ENCODE measurements at regions not wholly inside any gene's neighbourhood (a gene's known extent, or its start where the extent isn't known, plus 50 kb on each side); places are given as distances from the start of the nearest gene placed in this dataset.

DNA sequence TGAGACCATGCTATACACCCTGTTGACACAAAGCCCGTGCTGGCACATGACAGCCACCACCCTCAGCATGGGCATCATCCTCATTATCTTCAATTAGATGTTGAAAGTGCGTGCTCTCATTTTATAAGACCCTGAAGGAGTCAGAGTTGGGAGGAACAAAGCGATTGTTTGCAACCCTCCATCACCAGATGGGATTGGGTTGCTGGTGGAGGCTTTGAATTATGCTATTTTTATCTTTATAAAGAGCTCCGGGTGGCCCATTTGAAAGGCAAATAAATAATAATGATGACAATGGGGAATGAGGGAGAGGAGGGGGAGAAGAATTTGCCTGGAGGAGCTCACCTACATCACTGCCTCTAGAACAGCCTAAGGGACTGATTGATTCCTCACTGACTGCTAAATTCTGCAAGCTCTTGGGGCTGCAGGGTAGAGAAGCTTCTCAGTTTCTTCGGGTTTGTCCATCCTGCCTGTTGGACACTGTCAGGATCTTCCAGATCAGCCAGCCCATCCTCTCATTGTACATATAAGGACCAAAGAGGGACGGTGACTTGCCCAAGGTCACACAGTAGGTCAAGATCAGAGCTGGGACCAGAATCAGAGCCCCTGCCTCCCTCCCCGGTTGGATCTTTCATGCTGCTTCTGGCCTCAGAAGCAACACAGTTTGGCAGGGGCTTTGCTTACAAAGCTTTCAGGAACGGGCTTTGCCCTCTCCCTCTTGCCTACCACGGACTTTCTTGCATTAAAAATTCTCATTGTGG, 130.9 kb upstream of the ZBTB40 start:
- Histone ChIP-seq H3K4me1 (ENCODE audit: control insufficient read depth in 1 of 2, low read depth in 2 of 2) (no peaks in the 10 kb centered on the region), H3K4me3 (no peak overlapping the region), H3K36me3 (no peaks in the 10 kb centered on the region), H3K27me3 (replicated peaks; ENCODE audit: insufficient read depth) (no peaks in the 10 kb centered on the region), H3K27ac (no peak overlapping the region), H3K9me3 (no peaks in the 10 kb centered on the region)
- DNase-seq (ENCODE audit: low spot score) (no peak), ATAC-seq (ENCODE audit: insufficient number of reproducible peaks, low FRiP score, low read depth) (no peak)
- TF ChIP-seq, protein P1, sequence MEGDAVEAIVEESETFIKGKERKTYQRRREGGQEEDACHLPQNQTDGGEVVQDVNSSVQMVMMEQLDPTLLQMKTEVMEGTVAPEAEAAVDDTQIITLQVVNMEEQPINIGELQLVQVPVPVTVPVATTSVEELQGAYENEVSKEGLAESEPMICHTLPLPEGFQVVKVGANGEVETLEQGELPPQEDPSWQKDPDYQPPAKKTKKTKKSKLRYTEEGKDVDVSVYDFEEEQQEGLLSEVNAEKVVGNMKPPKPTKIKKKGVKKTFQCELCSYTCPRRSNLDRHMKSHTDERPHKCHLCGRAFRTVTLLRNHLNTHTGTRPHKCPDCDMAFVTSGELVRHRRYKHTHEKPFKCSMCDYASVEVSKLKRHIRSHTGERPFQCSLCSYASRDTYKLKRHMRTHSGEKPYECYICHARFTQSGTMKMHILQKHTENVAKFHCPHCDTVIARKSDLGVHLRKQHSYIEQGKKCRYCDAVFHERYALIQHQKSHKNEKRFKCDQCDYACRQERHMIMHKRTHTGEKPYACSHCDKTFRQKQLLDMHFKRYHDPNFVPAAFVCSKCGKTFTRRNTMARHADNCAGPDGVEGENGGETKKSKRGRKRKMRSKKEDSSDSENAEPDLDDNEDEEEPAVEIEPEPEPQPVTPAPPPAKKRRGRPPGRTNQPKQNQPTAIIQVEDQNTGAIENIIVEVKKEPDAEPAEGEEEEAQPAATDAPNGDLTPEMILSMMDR (IDR thresholded peaks at IDR 0.05), result no peak

DNA sequence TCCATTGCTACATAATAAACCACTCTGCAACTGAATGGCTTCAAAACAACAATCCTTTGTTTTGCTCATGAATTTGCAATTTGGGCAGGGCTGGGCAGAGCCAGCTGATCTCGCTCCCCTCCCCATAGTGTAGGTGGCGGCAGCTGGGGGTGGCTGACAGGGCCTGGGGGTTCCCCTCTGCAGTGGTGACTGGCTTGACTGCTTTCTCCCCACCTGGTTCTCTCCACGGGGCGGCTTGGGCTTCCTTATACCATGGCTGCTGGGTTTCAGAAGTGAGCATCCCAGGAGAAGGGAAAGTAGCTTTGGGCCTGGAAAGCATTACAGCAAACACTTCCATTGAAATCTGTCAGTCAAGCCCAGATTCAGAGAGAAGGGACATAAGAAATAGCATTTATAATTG, 129.7 kb upstream of the ZBTB40 start:
- H3K27me3 ChIP-seq (replicated peaks; ENCODE audit: insufficient read depth), result no peaks in the 10 kb centered on the region
- TF ChIP-seq, protein P1 (IDR thresholded peaks at IDR 0.05), result no peak
- no peak overlapping the region for H3K4me3 ChIP-seq
- H3K27ac ChIP-seq, result no peak overlapping the region
- no peaks in the 10 kb centered on the region for H3K36me3 ChIP-seq
- no peaks in the 10 kb centered on the region for H3K4me1 ChIP-seq (ENCODE audit: control insufficient read depth in 1 of 2, low read depth in 2 of 2)
- ATAC-seq (ENCODE audit: insufficient number of reproducible peaks, low FRiP score, low read depth), result no peak
- H3K9me3 ChIP-seq, result no peaks in the 10 kb centered on the region
- DNase-seq (ENCODE audit: low spot score), result no peak

DNA sequence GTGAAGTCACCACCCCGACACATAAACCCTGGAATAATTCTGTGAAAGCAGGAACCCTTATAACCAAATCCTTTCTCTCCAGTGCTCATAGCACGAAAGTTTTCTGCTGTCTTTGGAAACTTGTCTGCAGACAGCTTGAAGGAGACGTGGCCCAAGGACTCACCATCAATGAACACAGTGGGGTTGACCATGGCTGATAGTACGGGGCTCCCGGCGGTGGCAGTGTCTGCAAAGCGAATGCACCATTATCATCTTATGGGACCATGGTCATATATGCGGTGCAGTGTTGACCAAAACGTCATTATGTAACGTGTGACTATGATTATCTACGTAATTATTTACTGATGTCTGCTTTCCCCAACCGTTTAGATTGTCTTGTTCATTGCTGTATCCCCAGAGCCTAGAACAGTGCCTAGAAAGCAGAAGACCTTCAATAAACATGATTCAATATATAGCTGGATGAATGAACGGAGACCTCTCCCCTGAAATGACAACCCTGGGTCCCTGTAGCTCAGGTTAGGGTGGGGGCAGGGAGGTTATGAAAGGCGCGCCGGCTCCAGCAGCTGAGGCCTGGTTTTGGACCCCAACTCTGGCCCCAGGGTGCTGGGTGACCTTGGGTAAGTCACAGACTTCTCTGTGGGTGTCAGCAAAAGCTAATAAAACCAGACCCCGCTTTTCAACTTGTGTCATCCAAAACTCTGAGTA, 128.4 kb upstream of the ZBTB40 start:
- Histone ChIP-seq H3K27me3 (replicated peaks; ENCODE audit: insufficient read depth) (no peaks in the 10 kb centered on the region), H3K9me3 (no peaks in the 10 kb centered on the region), H3K4me1 (ENCODE audit: control insufficient read depth in 1 of 2, low read depth in 2 of 2) (no peaks in the 10 kb centered on the region), H3K4me3 (no peak overlapping the region), H3K36me3 (no peaks in the 10 kb centered on the region), H3K27ac (no peak overlapping the region)
- TF ChIP-seq, protein P1 (IDR thresholded peaks at IDR 0.05), result no peak
- ATAC-seq (ENCODE audit: insufficient number of reproducible peaks, low FRiP score, low read depth), result no peak
- DNase-seq (ENCODE audit: low spot score), result no peak

DNA sequence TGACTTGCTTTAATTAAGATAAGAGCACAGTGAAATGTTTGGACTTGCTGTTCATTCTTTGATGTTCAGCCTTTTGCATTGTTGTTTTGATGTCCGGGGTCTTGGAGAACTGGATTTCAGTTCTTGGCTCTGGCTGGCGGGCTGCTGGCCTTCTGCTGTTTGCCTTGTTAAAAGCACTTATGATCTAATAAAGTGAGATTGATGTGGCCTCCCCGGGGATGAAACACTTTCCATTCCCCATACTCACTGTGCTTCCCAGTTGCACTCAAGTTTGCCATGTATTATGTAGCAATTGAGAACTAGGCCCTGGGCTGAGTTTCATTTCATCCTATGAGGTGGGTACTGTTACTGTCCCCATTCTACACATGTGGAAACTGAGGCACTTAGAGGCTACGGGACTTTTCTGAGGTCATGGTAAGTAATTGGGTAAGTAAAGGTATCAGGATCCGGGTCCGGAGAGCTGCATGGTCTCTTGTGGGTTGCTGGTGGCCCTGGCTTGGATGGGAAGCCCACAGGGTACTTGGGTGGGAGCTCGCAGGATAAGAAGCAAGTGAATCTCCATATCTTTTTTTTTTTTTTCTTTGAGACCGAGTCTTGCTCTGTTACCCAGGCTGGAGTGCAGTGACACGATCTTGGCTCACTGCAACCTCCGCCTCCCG, 127.7 kb upstream of the ZBTB40 start:
- Histone ChIP-seq H3K27me3 (replicated peaks; ENCODE audit: insufficient read depth) (no peaks in the 10 kb centered on the region), H3K4me1 (ENCODE audit: control insufficient read depth in 1 of 2, low read depth in 2 of 2) (no peaks in the 10 kb centered on the region), H3K36me3 (no peaks in the 10 kb centered on the region), H3K9me3 (no peaks in the 10 kb centered on the region), H3K4me3 (no peak overlapping the region), H3K27ac (no peak overlapping the region)
- no peak for DNase-seq (ENCODE audit: low spot score)
- no peak for ATAC-seq (ENCODE audit: insufficient number of reproducible peaks, low FRiP score, low read depth)
- TF ChIP-seq, protein P1 (IDR thresholded peaks at IDR 0.05), result no peak

All from thoracic aorta (tissue), 2 donors.